GM12873 (cell line): ENCODE measurements at regions not wholly inside any gene's neighbourhood (a gene's known extent, or its start where the extent isn't known, plus 50 kb on each side); places are given as distances from the start of the nearest gene placed in this dataset.

Experiments
- TF ChIP-seq, protein P1 (sequence below): IDR thresholded peaks from 2 replicates; pipeline ENCODE4 v1.5.1; 2012; ENCODE audit warnings: low read depth, mild to moderate bottlenecking, moderate library complexity, low read length, control low read depth; ENCODE audit not compliant: insufficient read depth; ENCODE audit errors: missing control alignments

- TF ChIP-seq, protein P1, sequence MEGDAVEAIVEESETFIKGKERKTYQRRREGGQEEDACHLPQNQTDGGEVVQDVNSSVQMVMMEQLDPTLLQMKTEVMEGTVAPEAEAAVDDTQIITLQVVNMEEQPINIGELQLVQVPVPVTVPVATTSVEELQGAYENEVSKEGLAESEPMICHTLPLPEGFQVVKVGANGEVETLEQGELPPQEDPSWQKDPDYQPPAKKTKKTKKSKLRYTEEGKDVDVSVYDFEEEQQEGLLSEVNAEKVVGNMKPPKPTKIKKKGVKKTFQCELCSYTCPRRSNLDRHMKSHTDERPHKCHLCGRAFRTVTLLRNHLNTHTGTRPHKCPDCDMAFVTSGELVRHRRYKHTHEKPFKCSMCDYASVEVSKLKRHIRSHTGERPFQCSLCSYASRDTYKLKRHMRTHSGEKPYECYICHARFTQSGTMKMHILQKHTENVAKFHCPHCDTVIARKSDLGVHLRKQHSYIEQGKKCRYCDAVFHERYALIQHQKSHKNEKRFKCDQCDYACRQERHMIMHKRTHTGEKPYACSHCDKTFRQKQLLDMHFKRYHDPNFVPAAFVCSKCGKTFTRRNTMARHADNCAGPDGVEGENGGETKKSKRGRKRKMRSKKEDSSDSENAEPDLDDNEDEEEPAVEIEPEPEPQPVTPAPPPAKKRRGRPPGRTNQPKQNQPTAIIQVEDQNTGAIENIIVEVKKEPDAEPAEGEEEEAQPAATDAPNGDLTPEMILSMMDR, result no peak
These were observed 375.3 kb upstream of the DAB2 start for GRCh38 chr5:39800042-39800601.

- TF ChIP-seq, protein P1, result no peak
These were observed 374.5 kb upstream of the DAB2 start for GRCh38 chr5:39799242-39799641.

DNA sequence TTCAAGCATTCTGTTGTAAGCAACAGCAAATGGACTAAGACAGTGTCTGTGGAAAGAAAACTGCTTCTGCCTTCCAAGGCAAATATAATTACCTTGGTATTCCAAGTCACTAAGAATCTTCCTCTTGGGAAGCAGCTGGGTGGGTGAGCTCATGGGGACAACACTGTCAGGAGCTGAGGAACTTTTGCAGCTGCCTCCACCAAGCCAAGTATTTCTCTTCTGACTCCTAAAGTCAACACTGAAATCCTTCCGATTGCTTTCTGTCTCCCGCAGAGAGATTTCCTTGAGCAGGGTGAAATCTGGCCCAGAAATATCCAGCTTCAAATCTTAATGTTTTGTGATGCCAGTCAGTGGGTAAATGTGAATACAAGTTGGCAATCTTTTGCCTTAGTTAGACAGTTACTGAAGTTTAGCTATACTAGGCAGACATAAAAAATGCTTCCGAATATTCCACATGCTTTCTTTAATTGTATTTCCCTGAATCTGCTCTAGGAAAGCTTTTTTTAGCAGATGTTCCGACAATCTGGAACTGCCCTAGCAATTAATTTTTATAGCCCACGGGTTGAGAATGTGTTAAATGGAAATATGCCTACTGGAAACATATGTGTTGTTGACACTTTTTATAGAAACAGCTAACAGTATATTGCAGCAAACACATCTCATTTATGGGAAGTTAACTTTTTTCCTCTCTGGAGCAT is 369.9 kb upstream of the DAB2 start:
- TF ChIP-seq, protein P1, result no peak

DNA sequence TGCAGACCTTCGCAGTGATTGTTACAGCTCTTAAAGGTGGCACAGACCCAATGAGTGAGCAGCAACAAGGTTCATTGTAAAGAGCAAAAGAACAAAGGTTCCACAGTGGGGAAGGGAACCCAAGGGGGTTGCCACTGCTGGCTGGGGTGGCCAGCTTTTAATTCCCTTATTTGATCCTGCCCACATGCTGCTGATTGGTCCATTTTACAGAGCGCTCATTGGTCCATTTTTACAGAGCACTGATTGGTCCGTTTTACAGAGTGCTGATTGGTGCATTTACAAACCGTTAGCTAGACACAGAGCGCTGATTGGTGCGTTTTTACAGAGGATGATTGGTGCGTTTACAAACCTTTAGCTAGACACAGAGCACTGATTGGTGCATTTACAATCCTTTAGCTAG is 360.6 kb upstream of the DAB2 start:
- TF ChIP-seq, protein P1, result no peak

GRCh38 chr5:39783756-39784421 is 359.1 kb upstream of the DAB2 start:
- TF ChIP-seq, protein P1, result no peak

GRCh38 chr5:39780347-39780746 is 355.6 kb upstream of the DAB2 start:
- TF ChIP-seq, protein P1, result no peak

GRCh38 chr5:39779831-39780230 is 355.1 kb upstream of the DAB2 start:
- TF ChIP-seq, protein P1, result no peak
